HL-60 (cell line): ENCODE measurements at regions not wholly inside any gene's neighbourhood (a gene's known extent, or its start where the extent isn't known, plus 50 kb on each side); places are given as distances from the start of the nearest gene placed in this dataset.
A peak's percentile ranks its signal among the peaks of the same experiment; 100 is the strongest.
"Not testable (repeated sequence)": the region's sequence is repeated elsewhere in the genome, so short reads cannot be mapped to it uniquely, and the experiment has no call there.

Source experiments
- DNase-seq, 2 experiments: peaks; one replicate each; pipeline ENCODE4 v3.0.0-alpha.2; 2010 to 2020; ENCODE audit warnings: low read depth in 1 of 2, low spot score in 1 of 2
- H3K27ac ChIP-seq: fragments of 250-450 bp; sonication (Bioruptor Pico); replicated peaks from 2 replicates; pipeline ENCODE4 v1.5.1; 2020; ENCODE audit warnings: mild to moderate bottlenecking, moderate library complexity
- H3K27me3 ChIP-seq: fragments of 250-450 bp; sonication (Bioruptor Pico); 2 replicates; pipeline ENCODE4 v1.5.1; 2021; ENCODE audit warnings: mild to moderate bottlenecking, moderate library complexity; ENCODE audit not compliant: insufficient read depth, poor library complexity, severe bottlenecking
- H3K4me3 ChIP-seq: replicated peaks from 2 replicates; pipeline ENCODE4 v1.5.1; 2011; ENCODE audit warnings: mild to moderate bottlenecking, control low read depth, low read length; ENCODE audit not compliant: insufficient read depth
- CTCF ChIP-seq: IDR thresholded peaks from one replicate; pipeline ENCODE4 v1.5.1; 2011; ENCODE audit warnings: low read length, control low read depth, inconsistent platforms; ENCODE audit not compliant: insufficient read depth
- GABPA ChIP-seq: IDR thresholded peaks from 2 replicates; pipeline ENCODE4 v1.6.1; 2012; ENCODE audit warnings: low read depth
- POLR2AphosphoS5 ChIP-seq: IDR thresholded peaks from 2 replicates; pipeline ENCODE4 v1.6.1; 2012; ENCODE audit warnings: low read depth
- REST ChIP-seq: IDR thresholded peaks from 2 replicates; pipeline ENCODE4 v1.6.1; 2012; ENCODE audit warnings: low read depth; ENCODE audit not compliant: insufficient replicate concordance
- SPI1 ChIP-seq: IDR thresholded peaks from 2 replicates; pipeline ENCODE4 v1.6.1; 2012; ENCODE audit warnings: low read depth, mild to moderate bottlenecking, borderline replicate concordance

DNA sequence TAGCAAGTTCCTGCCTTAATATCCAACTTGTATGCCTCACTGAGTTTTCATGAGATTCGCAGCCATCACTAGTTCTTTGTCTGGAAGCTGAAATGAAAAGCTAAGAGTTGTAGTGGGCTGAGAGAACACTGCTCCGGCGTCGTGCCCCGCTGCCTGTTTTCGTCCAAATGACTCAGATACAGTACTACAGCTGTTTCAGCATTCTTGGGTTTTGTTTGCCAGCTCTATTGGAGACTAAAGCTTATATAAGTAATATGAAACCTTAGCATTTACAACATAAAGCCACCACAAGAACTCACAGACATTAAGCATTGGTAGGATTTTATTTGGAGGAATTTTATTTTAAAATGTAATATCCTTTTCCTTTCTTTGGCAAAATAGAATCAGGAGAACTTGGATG lies 299.7 kb downstream of the DLEU7 start:
- no peak for DNase-seq

GRCh38 chr13:50544211-50544610 lies 299.3 kb downstream of the DLEU7 start:
- no peak for TF ChIP-seq POLR2AphosphoS5

More for the DNA sequence above, 299.7 kb downstream of the DLEU7 start:
- H3K4me3 ChIP-seq: no peak overlapping the region
- H3K27me3 ChIP-seq: no peaks in the 10 kb centered on the region
- no peak for TF ChIP-seq SPI1
- no peak for TF ChIP-seq GABPA
- no peak for TF ChIP-seq REST
- TF ChIP-seq POLR2AphosphoS5: no peak
- TF ChIP-seq CTCF: no peak
- H3K27ac ChIP-seq: no peak overlapping the region

DNA sequence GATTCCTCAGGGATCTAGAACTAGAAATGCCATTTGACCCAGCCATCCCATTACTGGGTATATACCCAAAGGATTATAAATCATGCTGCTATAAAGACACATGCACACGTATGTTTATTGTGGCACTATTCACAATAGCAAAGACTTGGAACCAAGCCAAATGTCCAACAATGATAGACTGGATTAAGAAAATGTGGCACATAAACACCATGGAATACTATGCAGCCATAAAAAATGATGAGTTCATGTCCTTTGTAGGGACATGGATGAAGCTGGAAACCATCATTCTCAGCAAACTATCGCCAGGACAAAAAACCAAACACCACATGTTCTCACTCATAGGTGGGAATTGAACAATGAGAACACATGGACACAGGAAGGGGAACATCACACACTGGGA lies 296.3 kb downstream of the DLEU7 start:
- not testable (repeated sequence) for H3K27ac ChIP-seq, H3K27me3 ChIP-seq, DNase-seq, H3K4me3 ChIP-seq

More at GRCh38 chr13:50544211-50544610, 299.3 kb downstream of the DLEU7 start:
- no peak overlapping the region for H3K4me3 ChIP-seq
- H3K27ac ChIP-seq: no peak overlapping the region
- H3K27me3 ChIP-seq: no peaks in the 10 kb centered on the region
- no peak for DNase-seq

DNA sequence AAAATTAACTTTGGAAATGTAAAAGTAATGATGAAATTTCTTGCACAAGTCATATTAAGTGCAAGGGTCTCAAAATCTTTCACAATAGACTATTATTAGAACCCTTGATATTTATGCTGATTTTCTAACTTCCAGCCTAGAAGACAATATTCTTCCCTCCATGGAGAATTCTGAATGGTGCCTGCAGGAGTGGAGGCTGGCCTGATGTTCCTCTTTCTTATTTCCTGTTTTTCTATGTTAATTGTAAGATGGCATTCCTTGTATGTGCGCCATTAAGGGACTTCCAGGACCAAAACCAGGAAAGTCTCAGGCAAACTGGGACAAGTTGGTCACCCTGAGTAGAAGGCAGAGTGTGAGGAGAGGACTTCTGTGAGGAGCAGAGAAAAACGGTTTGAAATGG lies 294.9 kb downstream of the DLEU7 start:
- no peak for DNase-seq
- Histone ChIP-seq H3K27me3 (no peaks in the 10 kb centered on the region), H3K27ac (no peak overlapping the region), H3K4me3 (no peak overlapping the region)
- no peak for TF ChIP-seq POLR2AphosphoS5
- TF ChIP-seq CTCF: no peak
- TF ChIP-seq REST: no peak
- TF ChIP-seq SPI1: peak; percentile 37; the same call in 1 of the 2 replicates

- TF ChIP-seq GABPA (no peak), REST (no peak), SPI1 (no peak), POLR2AphosphoS5 (no peak), CTCF (no peak)
- DNase-seq: no peak
- Histone ChIP-seq H3K27ac (no peak overlapping the region), H3K4me3 (no peak overlapping the region), H3K27me3 (no peaks in the 10 kb centered on the region)
These were observed 294.1 kb downstream of the DLEU7 start for GRCh38 chr13:50549221-50549942.
